Kidney (tissue), 13 donors: ENCODE measurements at regions not wholly inside any gene's neighbourhood (a gene's known extent, or its start where the extent isn't known, plus 50 kb on each side); places are given as distances from the start of the nearest gene placed in this dataset.

Source experiments
- DNase-seq, 5 donors: peaks; one replicate each; pipeline ENCODE4 v3.0.0-alpha.2; 2013 to 2020
- FAIRE-seq: peaks from 2 replicates; lab custom pipeline; 2012; peaks lifted over from hg19 to GRCh38; lab: Jason Lieb, UNC
- H3K27ac ChIP-seq, 2 donors: one replicate each; pipeline ENCODE4 v1.7.0; 2013; ENCODE audit warnings: low read depth in 2 of 2, low read length in 2 of 2, inconsistent platforms in 1 of 2
- H3K27me3 ChIP-seq: one replicate; pipeline ENCODE4 v1.7.1; 2013; ENCODE audit warnings: low read length, inconsistent platforms; ENCODE audit not compliant: control insufficient read depth, insufficient read depth
- H3K36me3 ChIP-seq, 3 donors: one replicate each; pipeline versions ENCODE4 v1.7.0 to v1.7.1; 2013; ENCODE audit warnings: low read length in 3 of 3, control low read depth in 1 of 3, inconsistent platforms in 1 of 3; ENCODE audit not compliant: insufficient read depth in 3 of 3, control insufficient read depth in 2 of 3
- H3K4me1 ChIP-seq, 3 donors: one replicate each; pipeline versions ENCODE4 v1.7.0 to v1.7.1; 2013; ENCODE audit warnings: low read length in 3 of 3, inconsistent platforms in 1 of 3, low read depth in 1 of 3; ENCODE audit not compliant: control insufficient read depth in 2 of 3, insufficient read depth in 2 of 3
- H3K4me3 ChIP-seq, 3 donors: one replicate each; pipeline versions ENCODE4 v1.7.0 to v1.8.1; 2013; ENCODE audit warnings: low read length in 3 of 3, control low read depth in 1 of 3, inconsistent platforms in 1 of 3
- H3K9ac ChIP-seq, 3 donors: one replicate each; pipeline versions ENCODE4 v1.7.0 to v1.7.1; 2013; ENCODE audit warnings: low read length in 3 of 3, control low read depth in 1 of 3, inconsistent platforms in 1 of 3
- H3K9me3 ChIP-seq, 3 donors: one replicate each; pipeline versions ENCODE4 v1.7.0 to v1.7.1; 2013; ENCODE audit warnings: low read length in 3 of 3, control low read depth in 1 of 3, inconsistent platforms in 1 of 3; ENCODE audit not compliant: control insufficient read depth in 2 of 3, insufficient read depth in 1 of 3
- CTCF ChIP-seq: IDR thresholded peaks from 3 replicates; pipeline ENCODE4 v1.5.1; 2012; ENCODE audit warnings: mild to moderate bottlenecking, moderate library complexity, borderline replicate concordance; ENCODE audit not compliant: insufficient read depth; ENCODE audit errors: extremely low read depth
- intact Hi-C: fragments of 100-400 bp; cut with DNase I; formaldehyde crosslinking; loops from one replicate; pipeline ENCODE4 v1.11.1; 2022
- donor health status: control.
- donor health status: control.
- donor health status: control.
- donor health status: control.
- donor health status: control.
- donor health status: DM: yes; HTN: yes; CAD: no.
- donor health status: Normal renal cell carcinoma (clear cell type).

GRCh38 chr2:65518751-65519150 is 86.4 kb upstream of the SPRED2 start:
- Histone ChIP-seq H3K36me3 (no peaks in the 10 kb centered on the region), H3K27ac (no peak overlapping the region), H3K9ac (no peak overlapping the region), H3K9me3 (peaks cover 0 to 2% (median 0%) of the 10 kb centered on the region in 3 donors), H3K4me1 (no peaks in the 10 kb centered on the region), H3K27me3 (no peaks in the 10 kb centered on the region), H3K4me3 (no peak overlapping the region)
- intact Hi-C loops: no loop called here
- no peak for TF ChIP-seq CTCF
- FAIRE-seq (no peak), DNase-seq (no peak)

- Histone ChIP-seq H3K36me3 (no peaks in the 10 kb centered on the region), H3K27me3 (no peaks in the 10 kb centered on the region), H3K9me3 (no peaks in the 10 kb centered on the region), H3K4me3 (no peak overlapping the region), H3K9ac (no peak overlapping the region), H3K4me1 (no peaks in the 10 kb centered on the region), H3K27ac (no peak overlapping the region)
- DNase-seq (no peak), FAIRE-seq (no peak)
- intact Hi-C loops: no loop called here
- TF ChIP-seq CTCF: no peak
Measured at GRCh38 chr2:65514555-65515195, 82.3 kb upstream of the SPRED2 start.

- no peak overlapping the region for H3K9ac ChIP-seq
- no peaks in the 10 kb centered on the region for H3K36me3 ChIP-seq
- intact Hi-C loops: no loop called here
- FAIRE-seq (no peak), DNase-seq (no peak)
- no peak overlapping the region for H3K27ac ChIP-seq
- no peaks in the 10 kb centered on the region for H3K4me1 ChIP-seq
- H3K4me3 ChIP-seq: no peak overlapping the region
- no peaks in the 10 kb centered on the region for H3K9me3 ChIP-seq
- no peak for TF ChIP-seq CTCF
- H3K27me3 ChIP-seq: no peaks in the 10 kb centered on the region
Measured at GRCh38 chr2:65512783-65513182, 80.4 kb upstream of the SPRED2 start.

- no peak for TF ChIP-seq CTCF
- intact Hi-C loops: no loop called here
- FAIRE-seq (no peak), DNase-seq (no peak)
- Histone ChIP-seq H3K27me3 (no peaks in the 10 kb centered on the region), H3K4me1 (no peaks in the 10 kb centered on the region), H3K9me3 (no peaks in the 10 kb centered on the region), H3K36me3 (no peaks in the 10 kb centered on the region), H3K9ac (no peak overlapping the region), H3K27ac (no peak overlapping the region), H3K4me3 (no peak overlapping the region)
Measured at GRCh38 chr2:65511306-65511705, 78.9 kb upstream of the SPRED2 start.
